ENCODE measurements at regions not wholly inside any gene's neighbourhood (a gene's known extent, or its start where the extent isn't known, plus 50 kb on each side); places are given as distances from the start of the nearest gene placed in this dataset.

DNA sequence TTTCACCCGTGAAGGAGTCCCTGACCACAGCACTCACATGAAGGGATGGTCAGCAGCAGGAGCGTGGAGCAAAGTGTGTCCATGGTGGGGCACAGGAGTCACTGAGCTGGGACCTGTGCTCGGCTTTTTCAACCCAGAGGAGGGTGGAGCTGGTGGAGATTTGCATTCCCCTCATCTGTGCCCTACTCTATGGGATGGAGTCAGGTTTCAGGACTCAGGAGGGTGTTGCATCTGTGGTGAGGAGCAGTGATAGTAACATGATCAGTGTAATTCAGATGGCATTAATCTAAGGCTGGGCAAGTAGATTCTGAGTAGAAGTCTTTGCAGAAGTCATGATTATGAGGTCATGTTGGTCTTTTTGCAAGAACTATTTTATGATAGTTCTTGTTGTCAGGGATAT is 511.9 kb downstream of the TMEM121 start:
- Histone ChIP-seq H3K36me3 (ENCODE audit: insufficient read depth) (no peaks in the 10 kb centered on the region), H4K20me1 (ENCODE audit: insufficient read depth) (no peaks in the 10 kb centered on the region), H3K9ac (no peak overlapping the region), H3K79me2 (ENCODE audit: insufficient read depth, low read depth) (no peaks in the 10 kb centered on the region), H3K4me1 (ENCODE audit: low read depth, poor library complexity, severe bottlenecking) (no peaks in the 10 kb centered on the region), H3K4me3 (IDR thresholded peaks at IDR 0.05; ENCODE audit: insufficient read depth, low read depth, low read length) (no peak overlapping the region), H3K27me3 (ENCODE audit: insufficient read depth, low read depth) (no peaks in the 10 kb centered on the region), H3K27ac (no peak overlapping the region), H3K4me2 (no peak overlapping the region), H2AFZ (ENCODE audit: low read depth) (no peak overlapping the region)
- TF ChIP-seq, protein P1, sequence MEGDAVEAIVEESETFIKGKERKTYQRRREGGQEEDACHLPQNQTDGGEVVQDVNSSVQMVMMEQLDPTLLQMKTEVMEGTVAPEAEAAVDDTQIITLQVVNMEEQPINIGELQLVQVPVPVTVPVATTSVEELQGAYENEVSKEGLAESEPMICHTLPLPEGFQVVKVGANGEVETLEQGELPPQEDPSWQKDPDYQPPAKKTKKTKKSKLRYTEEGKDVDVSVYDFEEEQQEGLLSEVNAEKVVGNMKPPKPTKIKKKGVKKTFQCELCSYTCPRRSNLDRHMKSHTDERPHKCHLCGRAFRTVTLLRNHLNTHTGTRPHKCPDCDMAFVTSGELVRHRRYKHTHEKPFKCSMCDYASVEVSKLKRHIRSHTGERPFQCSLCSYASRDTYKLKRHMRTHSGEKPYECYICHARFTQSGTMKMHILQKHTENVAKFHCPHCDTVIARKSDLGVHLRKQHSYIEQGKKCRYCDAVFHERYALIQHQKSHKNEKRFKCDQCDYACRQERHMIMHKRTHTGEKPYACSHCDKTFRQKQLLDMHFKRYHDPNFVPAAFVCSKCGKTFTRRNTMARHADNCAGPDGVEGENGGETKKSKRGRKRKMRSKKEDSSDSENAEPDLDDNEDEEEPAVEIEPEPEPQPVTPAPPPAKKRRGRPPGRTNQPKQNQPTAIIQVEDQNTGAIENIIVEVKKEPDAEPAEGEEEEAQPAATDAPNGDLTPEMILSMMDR (conservative IDR thresholded peaks at IDR 0.05; ENCODE audit: low read depth, low read length): no peak

DNA sequence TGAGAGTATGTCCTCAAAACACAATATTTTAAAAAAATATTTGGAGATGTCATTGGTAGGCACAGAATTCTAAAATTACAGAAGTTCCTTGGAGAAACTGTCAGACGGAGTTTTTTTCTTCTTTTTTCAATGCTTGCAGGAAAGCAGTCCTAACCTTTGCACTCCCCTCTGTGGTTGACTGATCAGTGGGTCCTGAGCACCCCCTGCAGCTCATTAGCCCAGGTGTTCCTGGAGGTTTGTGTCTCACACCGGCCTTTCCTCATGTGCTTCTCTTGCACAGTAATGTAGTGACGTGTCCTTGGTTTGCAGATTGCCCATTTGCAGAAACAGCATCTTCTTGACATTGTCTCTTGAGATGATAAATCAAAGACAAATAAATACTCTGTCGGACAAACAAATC is 513.0 kb downstream of the TMEM121 start:
- no peaks in the 10 kb centered on the region for H3K27me3 ChIP-seq (ENCODE audit: insufficient read depth, low read depth)
- H3K79me2 ChIP-seq (ENCODE audit: insufficient read depth, low read depth): no peaks in the 10 kb centered on the region
- H4K20me1 ChIP-seq (ENCODE audit: insufficient read depth): no peaks in the 10 kb centered on the region
- TF ChIP-seq, protein P1 (conservative IDR thresholded peaks at IDR 0.05; ENCODE audit: low read depth, low read length): 0 out of 2 replicates have a peak, but pooled peaks have one; percentile 25
- H3K4me3 ChIP-seq (IDR thresholded peaks at IDR 0.05; ENCODE audit: insufficient read depth, low read depth, low read length): no peak overlapping the region
- H3K4me1 ChIP-seq (ENCODE audit: low read depth, poor library complexity, severe bottlenecking): no peaks in the 10 kb centered on the region
- no peaks in the 10 kb centered on the region for H3K36me3 ChIP-seq (ENCODE audit: insufficient read depth)
- no peak overlapping the region for H3K27ac ChIP-seq
- no peak overlapping the region for H2AFZ ChIP-seq (ENCODE audit: low read depth)
- H3K9ac ChIP-seq: no peak overlapping the region
- H3K4me2 ChIP-seq: no peak overlapping the region

DNA sequence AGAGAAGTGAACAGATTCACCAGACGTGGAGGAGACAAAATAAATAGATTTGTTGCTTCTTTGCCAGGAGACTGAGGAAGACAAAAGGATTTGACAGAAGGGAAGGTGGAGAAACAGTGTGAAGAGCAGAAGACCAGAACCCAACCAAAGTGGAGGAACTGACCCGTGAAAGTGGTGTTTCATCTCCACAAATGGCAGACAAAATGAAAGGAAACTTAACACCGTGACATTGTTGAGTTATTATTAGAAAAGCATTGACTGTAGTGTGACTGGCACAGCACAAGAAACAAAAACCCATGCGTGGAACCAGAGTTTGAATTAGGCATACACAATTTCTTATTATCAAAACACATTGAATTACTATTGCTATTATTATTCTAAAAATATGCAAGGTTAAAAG is 518.1 kb downstream of the TMEM121 start:
- Histone ChIP-seq H3K27ac (no peak overlapping the region), H3K27me3 (ENCODE audit: insufficient read depth, low read depth) (no peaks in the 10 kb centered on the region), H2AFZ (ENCODE audit: low read depth) (no peak overlapping the region), H3K36me3 (ENCODE audit: insufficient read depth) (no peaks in the 10 kb centered on the region), H3K79me2 (ENCODE audit: insufficient read depth, low read depth) (no peaks in the 10 kb centered on the region), H3K4me3 (IDR thresholded peaks at IDR 0.05; ENCODE audit: insufficient read depth, low read depth, low read length) (no peak overlapping the region), H3K4me2 (no peak overlapping the region), H3K9ac (no peak overlapping the region), H4K20me1 (ENCODE audit: insufficient read depth) (no peaks in the 10 kb centered on the region), H3K4me1 (ENCODE audit: low read depth, poor library complexity, severe bottlenecking) (no peaks in the 10 kb centered on the region)
- TF ChIP-seq, protein P1 (conservative IDR thresholded peaks at IDR 0.05; ENCODE audit: low read depth, low read length): no peak

DNA sequence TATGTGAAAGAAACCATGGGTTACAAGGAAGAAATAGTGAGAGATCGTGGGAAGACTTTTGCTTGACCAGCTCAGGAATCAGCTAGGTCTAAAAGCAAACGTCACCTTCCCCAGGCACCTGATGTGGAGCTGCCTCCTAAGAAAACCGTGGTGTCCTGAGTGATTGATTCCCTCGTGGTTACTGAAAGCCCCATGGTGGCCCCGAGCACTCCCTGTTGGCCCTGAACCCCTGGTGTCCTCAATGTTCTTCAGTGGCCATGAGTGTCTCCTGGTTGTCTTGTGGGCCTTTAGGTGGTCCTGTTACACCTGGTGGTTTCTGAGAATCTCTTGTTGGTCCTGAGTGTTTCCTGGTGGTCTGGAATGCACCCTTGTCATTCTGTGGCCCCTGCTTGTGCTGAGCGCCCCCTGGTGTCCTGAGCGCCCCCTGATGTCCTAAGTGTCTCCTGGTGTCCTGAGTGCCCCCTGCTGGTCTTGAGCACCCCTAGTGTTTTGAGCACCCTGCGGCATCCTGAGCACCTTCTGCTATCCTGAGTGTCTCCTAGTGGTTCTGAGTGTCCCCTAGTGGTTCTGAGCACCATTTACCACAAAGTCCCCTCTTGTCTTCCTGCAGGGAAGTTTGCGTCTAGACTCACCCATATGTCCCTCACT is 518.7 kb downstream of the TMEM121 start:
- Histone ChIP-seq H2AFZ (ENCODE audit: low read depth) (no peak overlapping the region), H3K27me3 (ENCODE audit: insufficient read depth, low read depth) (no peaks in the 10 kb centered on the region), H4K20me1 (ENCODE audit: insufficient read depth) (no peaks in the 10 kb centered on the region), H3K4me1 (ENCODE audit: low read depth, poor library complexity, severe bottlenecking) (no peaks in the 10 kb centered on the region), H3K9ac (no peak overlapping the region), H3K79me2 (ENCODE audit: insufficient read depth, low read depth) (no peaks in the 10 kb centered on the region), H3K4me3 (IDR thresholded peaks at IDR 0.05; ENCODE audit: insufficient read depth, low read depth, low read length) (no peak overlapping the region), H3K4me2 (no peak overlapping the region), H3K36me3 (ENCODE audit: insufficient read depth) (no peaks in the 10 kb centered on the region), H3K27ac (no peak overlapping the region)
- TF ChIP-seq, protein P1 (conservative IDR thresholded peaks at IDR 0.05; ENCODE audit: low read depth, low read length): peak; percentile 44; the same call in 1 of the 2 replicates
